ENCODE measurements at regions not wholly inside any gene's neighbourhood (a gene's known extent, or its start where the extent isn't known, plus 50 kb on each side); places are given as distances from the start of the nearest gene placed in this dataset.

DNA sequence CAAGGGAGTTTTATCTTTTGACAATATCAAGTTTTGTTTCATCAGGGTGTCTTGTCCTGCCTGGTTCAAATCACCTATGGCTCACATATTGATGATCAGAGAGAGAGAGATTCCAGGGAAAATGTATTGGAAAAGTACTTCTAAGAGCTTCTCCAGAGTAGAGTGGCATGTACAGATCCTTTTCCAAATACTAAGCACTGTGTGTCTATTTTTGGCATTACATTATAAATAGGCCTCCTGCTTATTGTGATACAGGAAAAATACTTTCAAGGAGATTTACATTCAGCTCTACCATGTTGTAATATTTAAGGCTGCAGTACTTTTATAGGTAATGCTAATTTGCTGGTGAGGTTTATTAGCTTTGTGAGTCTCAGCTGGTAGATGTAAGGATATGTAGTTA lies 100.8 kb downstream of the DCK start:
- TF ChIP-seq, protein P1, sequence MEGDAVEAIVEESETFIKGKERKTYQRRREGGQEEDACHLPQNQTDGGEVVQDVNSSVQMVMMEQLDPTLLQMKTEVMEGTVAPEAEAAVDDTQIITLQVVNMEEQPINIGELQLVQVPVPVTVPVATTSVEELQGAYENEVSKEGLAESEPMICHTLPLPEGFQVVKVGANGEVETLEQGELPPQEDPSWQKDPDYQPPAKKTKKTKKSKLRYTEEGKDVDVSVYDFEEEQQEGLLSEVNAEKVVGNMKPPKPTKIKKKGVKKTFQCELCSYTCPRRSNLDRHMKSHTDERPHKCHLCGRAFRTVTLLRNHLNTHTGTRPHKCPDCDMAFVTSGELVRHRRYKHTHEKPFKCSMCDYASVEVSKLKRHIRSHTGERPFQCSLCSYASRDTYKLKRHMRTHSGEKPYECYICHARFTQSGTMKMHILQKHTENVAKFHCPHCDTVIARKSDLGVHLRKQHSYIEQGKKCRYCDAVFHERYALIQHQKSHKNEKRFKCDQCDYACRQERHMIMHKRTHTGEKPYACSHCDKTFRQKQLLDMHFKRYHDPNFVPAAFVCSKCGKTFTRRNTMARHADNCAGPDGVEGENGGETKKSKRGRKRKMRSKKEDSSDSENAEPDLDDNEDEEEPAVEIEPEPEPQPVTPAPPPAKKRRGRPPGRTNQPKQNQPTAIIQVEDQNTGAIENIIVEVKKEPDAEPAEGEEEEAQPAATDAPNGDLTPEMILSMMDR (IDR thresholded peaks at IDR 0.05) = no peak
- no peak for TF ChIP-seq POLR2A (IDR thresholded peaks at IDR 0.05)

Measured in gastroesophageal sphincter (tissue), 3 donors.